ENCODE measurements at regions not wholly inside any gene's neighbourhood (a gene's known extent, or its start where the extent isn't known, plus 50 kb on each side); places are given as distances from the start of the nearest gene placed in this dataset.

GRCh38 chr6:8242885-8243284 is 140.5 kb upstream of the EEF1E1 start:
- no peaks in the 10 kb centered on the region for H4K20me1 ChIP-seq (ENCODE audit: control insufficient read depth, insufficient read depth)
- in situ Hi-C loops (cut with MboI): no loop called here
- no peak overlapping the region for H3K4me3 ChIP-seq
- 42% methylated on average over 3 of the region's 3 CpGs for WGBS (ENCODE audit: insufficient coverage, insufficient replicate concordance, low lambda C conversion rate, missing lambda C conversion rate)
- H2AFZ ChIP-seq (ENCODE audit: control insufficient read depth, low read depth, low read length): no peak overlapping the region
- intact Hi-C loops (cut with micrococcal nuclease; ENCODE audit: unreplicated experiment): no loop called here
- no peaks in the 10 kb centered on the region for H3K27me3 ChIP-seq (replicated peaks in 1 of 2; ENCODE audit: control insufficient read depth in 2 of 2, insufficient read depth in 2 of 2, low read length in 1 of 2)
- no peak overlapping the region for H3K4me2 ChIP-seq (ENCODE audit: control insufficient read depth, insufficient read depth)
- H3K27ac ChIP-seq (ENCODE audit: control insufficient read depth, insufficient read depth): no peak overlapping the region
- BruUV-seq (replicated peaks): no TSS peak
- ATAC-seq: no peak
- no peaks in the 10 kb centered on the region for H3K4me1 ChIP-seq (ENCODE audit: control insufficient read depth, insufficient read depth, low read length)
- FAIRE-seq: no peak
- POLR2A ChIA-PET: no interaction called here
- RAD21 ChIA-PET (ENCODE audit: unreplicated experiment): no interaction called here
- H3K9me3 ChIP-seq (replicated peaks; ENCODE audit: control insufficient read depth, insufficient read depth, low read length): no peaks in the 10 kb centered on the region
- no peaks in the 10 kb centered on the region for H3K36me3 ChIP-seq (ENCODE audit: control insufficient read depth in 2 of 2, insufficient read depth in 2 of 2, low read length in 1 of 2)
- no peak overlapping the region for H3K9ac ChIP-seq (ENCODE audit: control insufficient read depth, insufficient read depth, low read length)
- no peaks in the 10 kb centered on the region for H3K79me2 ChIP-seq (ENCODE audit: control insufficient read depth, insufficient read depth, low read length)
- CTCF ChIA-PET: interaction anchor here (1.2 kb wide), 1 partner anchor 24 kb away, joined by 4 read pairs; no protein-coding TSS in a partner anchor
- SMC1A ChIA-PET (ENCODE audit: uncharacterized antibody, unreplicated experiment): interaction anchor here (0.6 kb wide), 1 partner anchor 24 kb away, joined by 3 read pairs; no protein-coding TSS in a partner anchor
- no peak for DNase-seq (ENCODE audit: low read depth, low spot score)
- TF ChIP-seq CUX1 (IDR thresholded peaks at IDR 0.05; ENCODE audit: insufficient replicate concordance, low read depth, low read length) (no peak), NKRF (conservative IDR thresholded peaks at IDR 0.05) (no peak), PRDM15 (CRISPR knock-in tag; IDR thresholded peaks at IDR 0.05) (no peak), KLF5 (IDR thresholded peaks at IDR 0.05; ENCODE audit: partially characterized antibody) (no peak), ZBTB11 (CRISPR knock-in tag; IDR thresholded peaks at IDR 0.05) (no peak), CTCF (IDR thresholded peaks at IDR 0.05 in 2 of 3, conservative IDR thresholded peaks at IDR 0.05 in 1 of 3; ENCODE audit: control insufficient read depth in 2 of 3, extremely low read depth in 1 of 3, insufficient read depth in 1 of 3, low read depth in 3 of 3, low read length in 3 of 3) (no peak)
